Small intestine (tissue), 7 donors: ENCODE measurements at regions not wholly inside any gene's neighbourhood (a gene's known extent, or its start where the extent isn't known, plus 50 kb on each side); places are given as distances from the start of the nearest gene placed in this dataset.

ENCODE experiments used
- DNase-seq, 2 donors: peaks; one replicate each; pipeline versions ENCODE4 v3.0.0 to v3.0.0-alpha.2; 2013
- FAIRE-seq: peaks from 2 replicates; lab custom pipeline; 2012; peaks lifted over from hg19 to GRCh38; lab: Jason Lieb, UNC
- H3K27ac ChIP-seq, 3 donors: one replicate each; pipeline ENCODE4 v1.5.1; 2013; ENCODE audit warnings: low read length in 2 of 3, mild to moderate bottlenecking in 2 of 3, control low read depth in 1 of 3, inconsistent platforms in 1 of 3, low read depth in 1 of 3, moderate library complexity in 1 of 3
- H3K27me3 ChIP-seq, 3 donors: one replicate each; pipeline ENCODE4 v1.6.1; 2013; ENCODE audit warnings: low read length in 3 of 3, inconsistent platforms in 1 of 3; ENCODE audit not compliant: control insufficient read depth in 3 of 3, insufficient read depth in 3 of 3
- H3K36me3 ChIP-seq, 3 donors: one replicate each; pipeline ENCODE4 v1.6.1; 2013; ENCODE audit warnings: low read length in 3 of 3, inconsistent platforms in 1 of 3, low read depth in 1 of 3, mild to moderate bottlenecking in 1 of 3, moderate library complexity in 1 of 3; ENCODE audit not compliant: control insufficient read depth in 3 of 3, insufficient read depth in 2 of 3
- H3K4me1 ChIP-seq, 3 donors: one replicate each; pipeline ENCODE4 v1.6.1; 2013; ENCODE audit warnings: low read length in 2 of 3, inconsistent platforms in 1 of 3, low read depth in 1 of 3, mild to moderate bottlenecking in 1 of 3, moderate library complexity in 1 of 3; ENCODE audit not compliant: control insufficient read depth in 3 of 3, insufficient read depth in 2 of 3
- H3K4me3 ChIP-seq, 3 donors: one replicate each; pipeline ENCODE4 v1.5.1; 2013; ENCODE audit warnings: low read length in 3 of 3, control low read depth in 1 of 3, inconsistent platforms in 1 of 3, low read depth in 1 of 3, mild to moderate bottlenecking in 1 of 3, moderate library complexity in 1 of 3
- H3K9me3 ChIP-seq, 2 donors: one replicate each; pipeline ENCODE4 v1.6.1; 2013; ENCODE audit warnings: low read depth in 1 of 2, low read length in 1 of 2; ENCODE audit not compliant: control insufficient read depth in 2 of 2, insufficient read depth in 1 of 2
- WGBS, 3 donors: extraction: QIAGEN DNeasy Blood & Tissue Kit; methylation state at CpG; one replicate each; pipeline ENCODE4 v1.1.7; 2013; 5-methylcytosine and 5-hydroxymethylcytosine counted together
- donor health status: healthy with polysubstance abuse.
- donor health status: control.
- donor health status: control.
- donor health status: Bipolar disorder and iron deficiency.
- donor health status: healthy.

GRCh38 chr18:68103561-68103960 lies 587.0 kb upstream of the DSEL start:
- no peak overlapping the region for H3K4me3 ChIP-seq
- no peak for FAIRE-seq
- no peaks in the 10 kb centered on the region for H3K27me3 ChIP-seq
- no peak for DNase-seq
- no peaks in the 10 kb centered on the region for H3K36me3 ChIP-seq
- 42 to 66% (median 48%) methylated on average over 2 of the region's 2 CpGs for WGBS, 3 donors
- H3K4me1 ChIP-seq = no peaks in the 10 kb centered on the region
- H3K9me3 ChIP-seq = no peaks in the 10 kb centered on the region
- H3K27ac ChIP-seq = no peak overlapping the region

- Histone ChIP-seq H3K4me3 (no peak overlapping the region), H3K27me3 (no peaks in the 10 kb centered on the region), H3K27ac (no peak overlapping the region), H3K4me1 (no peaks in the 10 kb centered on the region), H3K9me3 (no peaks in the 10 kb centered on the region), H3K36me3 (no peaks in the 10 kb centered on the region)
- DNase-seq = no peak
- WGBS, 3 donors = 48 to 65% (median 56%) methylated on average over 4 of the region's 4 CpGs
- no peak for FAIRE-seq
These were observed 585.6 kb upstream of the DSEL start for GRCh38 chr18:68102117-68102516.

GRCh38 chr18:68098655-68099054 lies 582.1 kb upstream of the DSEL start:
- H3K27me3 ChIP-seq = no peaks in the 10 kb centered on the region
- no peak overlapping the region for H3K4me3 ChIP-seq
- no peaks in the 10 kb centered on the region for H3K36me3 ChIP-seq
- no peaks in the 10 kb centered on the region for H3K9me3 ChIP-seq
- FAIRE-seq (no peak), DNase-seq (no peak)
- H3K4me1 ChIP-seq = no peaks in the 10 kb centered on the region
- 58 to 68% (median 63%) methylated on average over 3 of the region's 3 CpGs for WGBS, 3 donors
- H3K27ac ChIP-seq = no peak overlapping the region

- Histone ChIP-seq H3K27ac (no peak overlapping the region), H3K9me3 (no peaks in the 10 kb centered on the region), H3K27me3 (no peaks in the 10 kb centered on the region), H3K4me1 (no peaks in the 10 kb centered on the region), H3K4me3 (no peak overlapping the region), H3K36me3 (no peaks in the 10 kb centered on the region)
- FAIRE-seq (no peak), DNase-seq (no peak)
- 45 to 63% (median 46%) methylated on average over 1 of the region's 1 CpG for WGBS, 3 donors
These were observed 570.0 kb upstream of the DSEL start for GRCh38 chr18:68086481-68086880.

- Histone ChIP-seq H3K27me3 (no peaks in the 10 kb centered on the region), H3K9me3 (no peaks in the 10 kb centered on the region), H3K4me3 (no peak overlapping the region), H3K36me3 (no peaks in the 10 kb centered on the region), H3K4me1 (no peaks in the 10 kb centered on the region), H3K27ac (no peak overlapping the region)
- no peak for FAIRE-seq
- WGBS, 3 donors = 54 to 86% (median 56%) methylated on average over 2 of the region's 2 CpGs
- DNase-seq = no peak
These were observed 568.7 kb upstream of the DSEL start for GRCh38 chr18:68085251-68085650.

- Histone ChIP-seq H3K4me1 (no peaks in the 10 kb centered on the region), H3K27me3 (no peaks in the 10 kb centered on the region), H3K27ac (no peak overlapping the region), H3K9me3 (no peaks in the 10 kb centered on the region), H3K36me3 (no peaks in the 10 kb centered on the region), H3K4me3 (no peak overlapping the region)
- DNase-seq = no peak
- FAIRE-seq = no peak
- WGBS, 3 donors = 84 to 86% (median 86%) methylated on average over 3 of the region's 3 CpGs
These were observed 567.3 kb upstream of the DSEL start for GRCh38 chr18:68083776-68084175.

GRCh38 chr18:68083131-68083530 lies 566.6 kb upstream of the DSEL start:
- no peak for DNase-seq
- 50 to 62% (median 59%) methylated on average over 4 of the region's 4 CpGs for WGBS, 3 donors
- H3K27ac ChIP-seq = no peak overlapping the region
- no peak for FAIRE-seq
- H3K36me3 ChIP-seq = no peaks in the 10 kb centered on the region
- no peak overlapping the region for H3K4me3 ChIP-seq
- H3K9me3 ChIP-seq = no peaks in the 10 kb centered on the region
- no peaks in the 10 kb centered on the region for H3K27me3 ChIP-seq
- no peaks in the 10 kb centered on the region for H3K4me1 ChIP-seq

- no peak for FAIRE-seq
- 83 to 91% (median 87%) methylated on average over 7 of the region's 7 CpGs for WGBS, 3 donors
- no peak overlapping the region for H3K27ac ChIP-seq
These were observed 556.2 kb upstream of the DSEL start for GRCh38 chr18:68072744-68073143.

GRCh38 chr18:68060871-68061270 lies 544.4 kb upstream of the DSEL start:
- H3K27ac ChIP-seq = no peak overlapping the region
- no peaks in the 10 kb centered on the region for H3K4me1 ChIP-seq
- FAIRE-seq (no peak), DNase-seq (no peak)
- H3K36me3 ChIP-seq = no peaks in the 10 kb centered on the region
- no peaks in the 10 kb centered on the region for H3K27me3 ChIP-seq
- no peak overlapping the region for H3K4me3 ChIP-seq
- WGBS, 3 donors = 67 to 93% (median 76%) methylated on average over 1 of the region's 1 CpG
- H3K9me3 ChIP-seq = peaks cover 0 to under 1% of the 10 kb centered on the region in 2 donors

More at GRCh38 chr18:68072744-68073143, 556.2 kb upstream of the DSEL start:
- peaks cover 2 to 13% of the 10 kb centered on the region in 2 donors for H3K9me3 ChIP-seq
- no peaks in the 10 kb centered on the region for H3K36me3 ChIP-seq
- H3K4me1 ChIP-seq = no peaks in the 10 kb centered on the region
- H3K4me3 ChIP-seq = no peak overlapping the region
- H3K27me3 ChIP-seq = no peaks in the 10 kb centered on the region
- DNase-seq = no peak
